ENCODE measurements at regions not wholly inside any gene's neighbourhood (a gene's known extent, or its start where the extent isn't known, plus 50 kb on each side); places are given as distances from the start of the nearest gene placed in this dataset.

DNA sequence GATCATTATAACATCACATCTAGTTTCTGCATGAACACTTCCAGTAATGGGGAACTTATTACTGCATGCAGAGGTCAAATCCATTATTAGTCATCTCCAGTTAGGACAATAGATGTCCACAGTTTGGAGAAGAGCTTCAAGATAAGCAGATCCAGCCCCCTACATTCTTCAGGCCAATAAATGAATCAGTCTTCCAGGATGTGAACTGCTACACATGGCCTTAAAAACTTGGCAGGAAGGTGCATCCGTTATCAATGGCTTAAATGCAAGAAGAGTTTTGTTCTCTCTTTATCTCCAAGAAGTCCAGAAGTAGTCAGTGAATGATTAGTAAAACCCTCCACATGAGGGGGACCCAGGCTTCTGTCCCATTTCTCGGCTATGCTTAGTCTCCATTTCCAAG lies 70.8 kb downstream of the DMRTA2 start:
- Histone ChIP-seq H3K27me3 (ENCODE audit: control insufficient read depth in 1 of 2, insufficient read depth in 2 of 2, low read length in 2 of 2) (peaks cover 0 to 9% of the 10 kb centered on the region in 2 experiments), H3K4me1 (ENCODE audit: insufficient read depth, low read length) (no peaks in the 10 kb centered on the region), H3K4me3 (ENCODE audit: low read length) (no peak overlapping the region), H3K9me3 (ENCODE audit: control insufficient read depth in 1 of 2, insufficient read depth in 1 of 2, low read length in 2 of 2) (no peaks in the 10 kb centered on the region), H3K27ac (ENCODE audit: low read depth in 1 of 2, low read length in 2 of 2) (no peak overlapping the region), H3K36me3 (ENCODE audit: insufficient read depth, low read length) (no peaks in the 10 kb centered on the region)
- intact Hi-C loops (cut with DNase I, micrococcal nuclease): no loop called here
- peaks cover 49% of the 10 kb centered on the region for H3K27me3 Mint-ChIP-seq
- H3K36me3 Mint-ChIP-seq (ENCODE audit: low read depth): no peaks in the 10 kb centered on the region
- ChIA-PET POLR2A (no interaction called here), CTCF (no interaction called here)
- ATAC-seq (ENCODE audit: poor library complexity) (no peak), DNase-seq (no peak)
- H3K4me3 Mint-ChIP-seq: no peak overlapping the region
- H3K27ac Mint-ChIP-seq: no peak overlapping the region
- TF ChIP-seq, protein P1, sequence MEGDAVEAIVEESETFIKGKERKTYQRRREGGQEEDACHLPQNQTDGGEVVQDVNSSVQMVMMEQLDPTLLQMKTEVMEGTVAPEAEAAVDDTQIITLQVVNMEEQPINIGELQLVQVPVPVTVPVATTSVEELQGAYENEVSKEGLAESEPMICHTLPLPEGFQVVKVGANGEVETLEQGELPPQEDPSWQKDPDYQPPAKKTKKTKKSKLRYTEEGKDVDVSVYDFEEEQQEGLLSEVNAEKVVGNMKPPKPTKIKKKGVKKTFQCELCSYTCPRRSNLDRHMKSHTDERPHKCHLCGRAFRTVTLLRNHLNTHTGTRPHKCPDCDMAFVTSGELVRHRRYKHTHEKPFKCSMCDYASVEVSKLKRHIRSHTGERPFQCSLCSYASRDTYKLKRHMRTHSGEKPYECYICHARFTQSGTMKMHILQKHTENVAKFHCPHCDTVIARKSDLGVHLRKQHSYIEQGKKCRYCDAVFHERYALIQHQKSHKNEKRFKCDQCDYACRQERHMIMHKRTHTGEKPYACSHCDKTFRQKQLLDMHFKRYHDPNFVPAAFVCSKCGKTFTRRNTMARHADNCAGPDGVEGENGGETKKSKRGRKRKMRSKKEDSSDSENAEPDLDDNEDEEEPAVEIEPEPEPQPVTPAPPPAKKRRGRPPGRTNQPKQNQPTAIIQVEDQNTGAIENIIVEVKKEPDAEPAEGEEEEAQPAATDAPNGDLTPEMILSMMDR (IDR thresholded peaks at IDR 0.05): no peak
- no peaks in the 10 kb centered on the region for H3K9me3 Mint-ChIP-seq
- no peaks in the 10 kb centered on the region for H3K4me1 Mint-ChIP-seq (ENCODE audit: low read depth)

DNA sequence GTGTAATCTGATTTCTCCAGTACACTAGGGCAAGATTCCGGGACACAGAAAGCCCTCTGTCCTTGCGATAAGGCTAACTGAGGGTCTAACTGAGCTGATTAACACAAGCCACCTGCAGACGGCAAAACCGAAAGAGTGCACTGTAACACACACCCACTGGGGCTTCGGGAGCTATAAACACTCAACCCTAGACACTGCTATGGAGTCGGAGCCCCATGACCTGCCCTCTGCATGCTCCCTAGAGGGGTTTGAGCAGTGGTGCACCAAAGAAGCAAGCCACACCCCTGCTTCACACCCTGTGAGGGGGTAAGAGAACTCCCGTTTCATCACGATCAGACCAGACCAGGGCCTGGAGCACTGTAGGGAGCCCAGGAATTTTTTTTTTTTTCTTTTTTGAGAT lies 72.4 kb downstream of the DMRTA2 start:
- intact Hi-C loops (cut with DNase I, micrococcal nuclease): no loop called here
- H3K4me3 Mint-ChIP-seq: no peak overlapping the region
- Histone ChIP-seq H3K9me3 (ENCODE audit: control insufficient read depth in 1 of 2, insufficient read depth in 1 of 2, low read length in 2 of 2) (no peaks in the 10 kb centered on the region), H3K27ac (ENCODE audit: low read depth in 1 of 2, low read length in 2 of 2) (no peak overlapping the region), H3K27me3 (ENCODE audit: control insufficient read depth in 1 of 2, insufficient read depth in 2 of 2, low read length in 2 of 2) (no peaks in the 10 kb centered on the region), H3K4me3 (ENCODE audit: low read length) (no peak overlapping the region), H3K36me3 (ENCODE audit: insufficient read depth, low read length) (no peaks in the 10 kb centered on the region), H3K4me1 (ENCODE audit: insufficient read depth, low read length) (no peaks in the 10 kb centered on the region)
- TF ChIP-seq, protein P1 (IDR thresholded peaks at IDR 0.05): no peak
- no peaks in the 10 kb centered on the region for H3K36me3 Mint-ChIP-seq (ENCODE audit: low read depth)
- DNase-seq: no peak
- ATAC-seq (ENCODE audit: poor library complexity): no peak
- CTCF ChIA-PET: no interaction called here
- no peaks in the 10 kb centered on the region for H3K4me1 Mint-ChIP-seq (ENCODE audit: low read depth)
- H3K27me3 Mint-ChIP-seq: peaks cover 36% of the 10 kb centered on the region
- no peak overlapping the region for H3K27ac Mint-ChIP-seq
- POLR2A ChIA-PET: no interaction called here
- H3K9me3 Mint-ChIP-seq: no peaks in the 10 kb centered on the region

DNA sequence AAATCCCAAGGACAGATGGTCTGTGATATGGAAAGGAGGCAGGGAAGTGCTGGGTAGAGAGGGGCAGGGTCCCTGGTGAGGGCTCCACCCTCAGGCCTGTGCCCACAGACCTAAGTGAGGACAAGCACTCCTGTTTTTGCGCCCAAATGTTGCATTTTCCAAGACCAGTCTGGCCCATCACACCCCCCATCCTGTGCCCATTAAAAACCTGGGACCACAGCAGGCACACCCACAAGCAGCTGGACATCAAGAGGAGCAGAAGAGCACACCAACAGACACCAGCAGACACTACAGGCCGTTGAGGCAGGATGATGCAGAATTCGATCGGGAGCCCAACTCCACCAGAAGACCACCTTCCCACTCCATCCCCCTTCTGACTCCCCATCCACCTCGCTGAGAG lies 72.8 kb downstream of the DMRTA2 start:
- H3K27me3 Mint-ChIP-seq: peaks cover 31% of the 10 kb centered on the region

More for the DNA sequence above, 72.8 kb downstream of the DMRTA2 start:
- H3K4me3 Mint-ChIP-seq: no peak overlapping the region
- Histone ChIP-seq H3K9me3 (ENCODE audit: control insufficient read depth in 1 of 2, insufficient read depth in 1 of 2, low read length in 2 of 2) (no peaks in the 10 kb centered on the region), H3K27me3 (ENCODE audit: control insufficient read depth in 1 of 2, insufficient read depth in 2 of 2, low read length in 2 of 2) (peaks cover 0 to under 1% of the 10 kb centered on the region in 2 experiments), H3K27ac (ENCODE audit: low read depth in 1 of 2, low read length in 2 of 2) (no peak overlapping the region), H3K4me1 (ENCODE audit: insufficient read depth, low read length) (no peaks in the 10 kb centered on the region), H3K4me3 (ENCODE audit: low read length) (no peak overlapping the region), H3K36me3 (ENCODE audit: insufficient read depth, low read length) (no peaks in the 10 kb centered on the region)
- DNase-seq (no peak), ATAC-seq (ENCODE audit: poor library complexity) (no peak)
- TF ChIP-seq, protein P1 (IDR thresholded peaks at IDR 0.05): no peak
- POLR2A ChIA-PET: no interaction called here
- intact Hi-C loops (cut with DNase I, micrococcal nuclease): no loop called here
- no peaks in the 10 kb centered on the region for H3K4me1 Mint-ChIP-seq (ENCODE audit: low read depth)
- H3K9me3 Mint-ChIP-seq: no peaks in the 10 kb centered on the region
- CTCF ChIA-PET: no interaction called here
- H3K27ac Mint-ChIP-seq: no peak overlapping the region
- no peaks in the 10 kb centered on the region for H3K36me3 Mint-ChIP-seq (ENCODE audit: low read depth)

All from CD4-positive, alpha-beta T cell (primary cell).